ENCODE measurements at regions not wholly inside any gene's neighbourhood (a gene's known extent, or its start where the extent isn't known, plus 50 kb on each side); places are given as distances from the start of the nearest gene placed in this dataset.

DNA sequence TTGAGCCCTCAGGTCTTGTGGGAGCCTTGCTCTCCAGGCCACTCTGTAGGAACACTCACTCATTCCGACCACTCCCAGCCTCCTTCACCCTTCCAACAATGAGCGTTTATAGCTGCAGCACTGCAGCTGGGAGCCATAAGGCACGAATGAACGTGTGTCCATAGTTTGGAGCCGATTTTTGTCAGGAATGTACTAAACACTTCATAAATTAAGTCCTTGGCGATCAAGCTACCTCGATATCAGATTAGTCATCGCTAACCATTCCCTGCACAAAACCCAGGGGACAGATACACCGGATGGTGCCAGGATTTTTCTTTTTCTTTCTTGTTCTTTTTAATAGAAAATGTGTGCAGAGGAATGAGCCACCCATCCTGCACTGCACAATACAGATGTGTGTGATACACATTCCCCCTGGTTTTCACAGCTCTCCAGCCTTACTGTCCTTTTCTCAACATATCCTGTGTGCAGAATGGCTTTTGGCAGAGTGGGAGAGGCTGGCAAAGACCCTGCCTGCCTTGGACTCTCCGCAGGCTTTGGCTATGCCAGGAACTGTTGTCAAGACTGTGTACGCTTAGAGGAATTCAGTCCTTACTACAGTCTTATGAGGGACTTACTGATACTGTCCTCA lies 68.4 kb upstream of the ELAC2 start:
- TF ChIP-seq POLR2A (IDR thresholded peaks at IDR 0.05) = no peak
- TF ChIP-seq, protein P1, sequence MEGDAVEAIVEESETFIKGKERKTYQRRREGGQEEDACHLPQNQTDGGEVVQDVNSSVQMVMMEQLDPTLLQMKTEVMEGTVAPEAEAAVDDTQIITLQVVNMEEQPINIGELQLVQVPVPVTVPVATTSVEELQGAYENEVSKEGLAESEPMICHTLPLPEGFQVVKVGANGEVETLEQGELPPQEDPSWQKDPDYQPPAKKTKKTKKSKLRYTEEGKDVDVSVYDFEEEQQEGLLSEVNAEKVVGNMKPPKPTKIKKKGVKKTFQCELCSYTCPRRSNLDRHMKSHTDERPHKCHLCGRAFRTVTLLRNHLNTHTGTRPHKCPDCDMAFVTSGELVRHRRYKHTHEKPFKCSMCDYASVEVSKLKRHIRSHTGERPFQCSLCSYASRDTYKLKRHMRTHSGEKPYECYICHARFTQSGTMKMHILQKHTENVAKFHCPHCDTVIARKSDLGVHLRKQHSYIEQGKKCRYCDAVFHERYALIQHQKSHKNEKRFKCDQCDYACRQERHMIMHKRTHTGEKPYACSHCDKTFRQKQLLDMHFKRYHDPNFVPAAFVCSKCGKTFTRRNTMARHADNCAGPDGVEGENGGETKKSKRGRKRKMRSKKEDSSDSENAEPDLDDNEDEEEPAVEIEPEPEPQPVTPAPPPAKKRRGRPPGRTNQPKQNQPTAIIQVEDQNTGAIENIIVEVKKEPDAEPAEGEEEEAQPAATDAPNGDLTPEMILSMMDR (IDR thresholded peaks at IDR 0.05) = no peak

All from stomach (tissue), 4 donors.